ENCODE measurements at regions not wholly inside any gene's neighbourhood (a gene's known extent, or its start where the extent isn't known, plus 50 kb on each side); places are given as distances from the start of the nearest gene placed in this dataset.

DNA sequence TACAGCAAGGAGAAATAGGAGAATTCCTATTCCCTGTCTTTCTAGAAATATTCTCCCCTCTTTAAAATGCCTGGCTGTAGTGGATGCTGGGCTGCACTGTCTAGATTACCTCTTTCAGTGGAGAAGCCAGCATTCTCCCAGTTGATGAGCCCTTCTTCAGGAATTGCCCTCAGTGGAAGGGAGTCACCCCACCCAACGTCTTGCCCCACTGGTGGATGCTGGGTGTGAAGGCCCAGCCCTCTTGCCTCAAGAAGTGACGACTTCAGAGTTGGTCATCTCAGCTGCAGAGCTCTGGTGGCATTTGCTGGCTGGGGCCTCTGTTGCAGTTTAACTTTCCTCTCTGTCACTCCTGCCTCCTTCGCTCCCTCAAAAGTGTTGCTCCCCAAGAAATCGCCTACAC lies 248.2 kb downstream of the ATG4C start (continued):
- TF ChIP-seq, protein P1, sequence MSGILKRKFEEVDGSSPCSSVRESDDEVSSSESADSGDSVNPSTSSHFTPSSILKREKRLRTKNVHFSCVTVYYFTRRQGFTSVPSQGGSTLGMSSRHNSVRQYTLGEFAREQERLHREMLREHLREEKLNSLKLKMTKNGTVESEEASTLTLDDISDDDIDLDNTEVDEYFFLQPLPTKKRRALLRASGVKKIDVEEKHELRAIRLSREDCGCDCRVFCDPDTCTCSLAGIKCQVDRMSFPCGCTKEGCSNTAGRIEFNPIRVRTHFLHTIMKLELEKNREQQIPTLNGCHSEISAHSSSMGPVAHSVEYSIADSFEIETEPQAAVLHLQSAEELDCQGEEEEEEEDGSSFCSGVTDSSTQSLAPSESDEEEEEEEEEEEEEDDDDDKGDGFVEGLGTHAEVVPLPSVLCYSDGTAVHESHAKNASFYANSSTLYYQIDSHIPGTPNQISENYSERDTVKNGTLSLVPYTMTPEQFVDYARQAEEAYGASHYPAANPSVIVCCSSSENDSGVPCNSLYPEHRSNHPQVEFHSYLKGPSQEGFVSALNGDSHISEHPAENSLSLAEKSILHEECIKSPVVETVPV (CRISPR knock-in tag; IDR thresholded peaks at IDR 0.05): no peak
- TF ChIP-seq BACH2 (CRISPR knock-in tag; IDR thresholded peaks at IDR 0.05; ENCODE audit: borderline replicate concordance) (no peak), ZNF565 (CRISPR knock-in tag; conservative IDR thresholded peaks at IDR 0.05; ENCODE audit: low read depth) (no peak)

DNA sequence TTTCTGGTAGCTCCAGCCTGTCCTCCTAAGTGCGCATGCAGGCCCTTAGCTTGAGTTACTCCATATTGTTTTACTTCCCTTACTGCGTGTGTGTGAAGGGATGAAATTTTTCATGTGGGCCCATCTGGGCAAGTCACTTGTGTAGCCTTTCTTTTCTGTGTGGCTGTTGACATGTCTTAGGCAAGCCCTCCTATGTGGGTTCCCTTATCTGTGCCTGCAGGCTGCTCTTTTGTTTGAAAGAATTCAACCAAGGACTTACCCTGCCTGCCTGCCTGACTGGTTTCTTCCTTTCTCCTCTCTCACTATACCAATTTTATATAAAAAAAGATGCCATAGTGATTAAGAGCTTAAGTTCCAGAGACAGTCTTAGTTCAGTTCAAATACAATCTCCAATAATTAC lies 249.3 kb downstream of the ATG4C start:
- TF ChIP-seq, protein P2, sequence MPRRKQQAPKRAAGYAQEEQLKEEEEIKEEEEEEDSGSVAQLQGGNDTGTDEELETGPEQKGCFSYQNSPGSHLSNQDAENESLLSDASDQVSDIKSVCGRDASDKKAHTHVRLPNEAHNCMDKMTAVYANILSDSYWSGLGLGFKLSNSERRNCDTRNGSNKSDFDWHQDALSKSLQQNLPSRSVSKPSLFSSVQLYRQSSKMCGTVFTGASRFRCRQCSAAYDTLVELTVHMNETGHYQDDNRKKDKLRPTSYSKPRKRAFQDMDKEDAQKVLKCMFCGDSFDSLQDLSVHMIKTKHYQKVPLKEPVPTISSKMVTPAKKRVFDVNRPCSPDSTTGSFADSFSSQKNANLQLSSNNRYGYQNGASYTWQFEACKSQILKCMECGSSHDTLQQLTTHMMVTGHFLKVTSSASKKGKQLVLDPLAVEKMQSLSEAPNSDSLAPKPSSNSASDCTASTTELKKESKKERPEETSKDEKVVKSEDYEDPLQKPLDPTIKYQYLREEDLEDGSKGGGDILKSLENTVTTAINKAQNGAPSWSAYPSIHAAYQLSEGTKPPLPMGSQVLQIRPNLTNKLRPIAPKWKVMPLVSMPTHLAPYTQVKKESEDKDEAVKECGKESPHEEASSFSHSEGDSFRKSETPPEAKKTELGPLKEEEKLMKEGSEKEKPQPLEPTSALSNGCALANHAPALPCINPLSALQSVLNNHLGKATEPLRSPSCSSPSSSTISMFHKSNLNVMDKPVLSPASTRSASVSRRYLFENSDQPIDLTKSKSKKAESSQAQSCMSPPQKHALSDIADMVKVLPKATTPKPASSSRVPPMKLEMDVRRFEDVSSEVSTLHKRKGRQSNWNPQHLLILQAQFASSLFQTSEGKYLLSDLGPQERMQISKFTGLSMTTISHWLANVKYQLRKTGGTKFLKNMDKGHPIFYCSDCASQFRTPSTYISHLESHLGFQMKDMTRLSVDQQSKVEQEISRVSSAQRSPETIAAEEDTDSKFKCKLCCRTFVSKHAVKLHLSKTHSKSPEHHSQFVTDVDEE (CRISPR knock-in tag; IDR thresholded peaks at IDR 0.05): no peak
- TF ChIP-seq ZFP3 (CRISPR knock-in tag; IDR thresholded peaks at IDR 0.05): no peak
- no peak for TF ChIP-seq ZNF8 (CRISPR knock-in tag; IDR thresholded peaks at IDR 0.05)
- no peak for TF ChIP-seq ARNTL (CRISPR knock-in tag; IDR thresholded peaks at IDR 0.05; ENCODE audit: borderline replicate concordance, low read depth)
- no peak for TF ChIP-seq SNAI2 (CRISPR knock-in tag; IDR thresholded peaks at IDR 0.05)
- ATAC-seq: no peak

DNA sequence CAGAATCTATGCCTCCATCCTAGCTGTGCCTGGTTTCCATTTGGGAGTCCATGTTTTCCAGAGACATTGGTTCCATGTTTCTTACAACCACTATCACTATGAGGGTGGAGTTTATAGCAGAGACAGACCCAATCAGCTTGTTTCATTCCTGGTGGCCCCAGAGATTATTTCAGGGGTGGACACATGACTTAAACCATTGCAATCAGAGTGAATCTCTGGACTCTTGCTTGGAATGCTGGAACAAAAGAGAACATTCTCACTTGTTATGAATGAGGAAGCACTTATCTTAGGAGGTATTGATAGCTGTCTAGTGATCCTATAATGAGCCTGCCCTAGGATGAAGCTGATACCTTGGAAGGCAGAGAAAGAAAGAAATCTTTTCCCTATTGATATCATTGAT lies 250.3 kb downstream of the ATG4C start:
- TF ChIP-seq GLIS3 (CRISPR knock-in tag; IDR thresholded peaks at IDR 0.05) (no peak), ZFP3 (CRISPR knock-in tag; IDR thresholded peaks at IDR 0.05) (no peak), ZNF70 (CRISPR knock-in tag; IDR thresholded peaks at IDR 0.05) (no peak), RARB (CRISPR knock-in tag; IDR thresholded peaks at IDR 0.05) (no peak), TOX (CRISPR knock-in tag; IDR thresholded peaks at IDR 0.05; ENCODE audit: borderline replicate concordance) (no peak), ISL1 (CRISPR knock-in tag; IDR thresholded peaks at IDR 0.05) (no peak), OSR1 (CRISPR knock-in tag; IDR thresholded peaks at IDR 0.05) (no peak), ZNF8 (CRISPR knock-in tag; IDR thresholded peaks at IDR 0.05) (no peak), ZFP30 (CRISPR knock-in tag; IDR thresholded peaks at IDR 0.05) (no peak), ARNTL (CRISPR knock-in tag; IDR thresholded peaks at IDR 0.05; ENCODE audit: borderline replicate concordance, low read depth) (no peak), ZNF565 (CRISPR knock-in tag; conservative IDR thresholded peaks at IDR 0.05; ENCODE audit: low read depth) (no peak), ESRRG (CRISPR knock-in tag; IDR thresholded peaks at IDR 0.05) (no peak), TCF4 (CRISPR knock-in tag; IDR thresholded peaks at IDR 0.05; ENCODE audit: borderline replicate concordance) (no peak), ZC3H10 (CRISPR knock-in tag; IDR thresholded peaks at IDR 0.05) (no peak), PPARA (CRISPR knock-in tag; IDR thresholded peaks at IDR 0.05; ENCODE audit: borderline replicate concordance) (no peak)
- TF ChIP-seq, protein P3, sequence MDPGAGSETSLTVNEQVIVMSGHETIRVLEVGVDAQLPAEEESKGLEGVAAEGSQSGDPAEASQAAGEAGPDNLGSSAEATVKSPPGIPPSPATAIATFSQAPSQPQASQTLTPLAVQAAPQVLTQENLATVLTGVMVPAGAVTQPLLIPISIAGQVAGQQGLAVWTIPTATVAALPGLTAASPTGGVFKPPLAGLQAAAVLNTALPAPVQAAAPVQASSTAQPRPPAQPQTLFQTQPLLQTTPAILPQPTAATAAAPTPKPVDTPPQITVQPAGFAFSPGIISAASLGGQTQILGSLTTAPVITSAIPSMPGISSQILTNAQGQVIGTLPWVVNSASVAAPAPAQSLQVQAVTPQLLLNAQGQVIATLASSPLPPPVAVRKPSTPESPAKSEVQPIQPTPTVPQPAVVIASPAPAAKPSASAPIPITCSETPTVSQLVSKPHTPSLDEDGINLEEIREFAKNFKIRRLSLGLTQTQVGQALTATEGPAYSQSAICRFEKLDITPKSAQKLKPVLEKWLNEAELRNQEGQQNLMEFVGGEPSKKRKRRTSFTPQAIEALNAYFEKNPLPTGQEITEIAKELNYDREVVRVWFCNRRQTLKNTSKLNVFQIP (CRISPR knock-in tag; IDR thresholded peaks at IDR 0.05; ENCODE audit: borderline replicate concordance, low read depth): no peak
- TF ChIP-seq, protein P1 (CRISPR knock-in tag; IDR thresholded peaks at IDR 0.05): no peak
- no peak for ATAC-seq

DNA sequence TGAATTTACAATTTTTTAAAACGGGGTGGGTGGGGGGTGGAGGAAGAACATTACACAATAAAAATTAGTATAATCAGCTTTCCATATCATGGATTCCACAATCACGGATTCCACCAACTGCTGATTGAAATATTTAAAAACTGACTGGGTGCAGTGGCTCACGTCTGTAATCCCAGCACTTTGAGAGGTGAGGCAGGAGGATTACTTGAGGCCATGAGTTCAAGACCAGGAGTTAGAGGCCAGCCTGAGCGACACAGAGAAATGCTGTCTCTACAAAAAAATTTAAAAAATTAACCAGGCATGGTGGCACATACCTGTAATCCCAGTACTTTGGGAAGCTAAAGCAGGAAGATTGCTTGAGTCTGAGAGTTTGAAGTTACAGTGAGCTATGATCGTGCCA lies 254.7 kb downstream of the ATG4C start:
- TF ChIP-seq, protein P4, sequence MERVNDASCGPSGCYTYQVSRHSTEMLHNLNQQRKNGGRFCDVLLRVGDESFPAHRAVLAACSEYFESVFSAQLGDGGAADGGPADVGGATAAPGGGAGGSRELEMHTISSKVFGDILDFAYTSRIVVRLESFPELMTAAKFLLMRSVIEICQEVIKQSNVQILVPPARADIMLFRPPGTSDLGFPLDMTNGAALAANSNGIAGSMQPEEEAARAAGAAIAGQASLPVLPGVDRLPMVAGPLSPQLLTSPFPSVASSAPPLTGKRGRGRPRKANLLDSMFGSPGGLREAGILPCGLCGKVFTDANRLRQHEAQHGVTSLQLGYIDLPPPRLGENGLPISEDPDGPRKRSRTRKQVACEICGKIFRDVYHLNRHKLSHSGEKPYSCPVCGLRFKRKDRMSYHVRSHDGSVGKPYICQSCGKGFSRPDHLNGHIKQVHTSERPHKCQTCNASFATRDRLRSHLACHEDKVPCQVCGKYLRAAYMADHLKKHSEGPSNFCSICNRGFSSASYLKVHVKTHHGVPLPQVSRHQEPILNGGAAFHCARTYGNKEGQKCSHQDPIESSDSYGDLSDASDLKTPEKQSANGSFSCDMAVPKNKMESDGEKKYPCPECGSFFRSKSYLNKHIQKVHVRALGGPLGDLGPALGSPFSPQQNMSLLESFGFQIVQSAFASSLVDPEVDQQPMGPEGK (CRISPR knock-in tag; IDR thresholded peaks at IDR 0.05; ENCODE audit: borderline replicate concordance): no peak
- TF ChIP-seq ARNTL (CRISPR knock-in tag; IDR thresholded peaks at IDR 0.05; ENCODE audit: borderline replicate concordance, low read depth) (no peak), ZFP30 (CRISPR knock-in tag; IDR thresholded peaks at IDR 0.05) (no peak), ZNF70 (CRISPR knock-in tag; IDR thresholded peaks at IDR 0.05) (no peak), OSR1 (CRISPR knock-in tag; IDR thresholded peaks at IDR 0.05) (no peak), ZC3H10 (CRISPR knock-in tag; IDR thresholded peaks at IDR 0.05) (no peak), SNAI2 (CRISPR knock-in tag; IDR thresholded peaks at IDR 0.05) (no peak), PPARA (CRISPR knock-in tag; IDR thresholded peaks at IDR 0.05; ENCODE audit: borderline replicate concordance) (no peak), ISL1 (CRISPR knock-in tag; IDR thresholded peaks at IDR 0.05) (no peak), TOX (CRISPR knock-in tag; IDR thresholded peaks at IDR 0.05; ENCODE audit: borderline replicate concordance) (no peak), TCF4 (CRISPR knock-in tag; IDR thresholded peaks at IDR 0.05; ENCODE audit: borderline replicate concordance) (no peak)
- TF ChIP-seq, protein P1 (CRISPR knock-in tag; IDR thresholded peaks at IDR 0.05): no peak
- TF ChIP-seq, protein P2 (CRISPR knock-in tag; IDR thresholded peaks at IDR 0.05): no peak
- no peak for ATAC-seq
